ENCODE measurements at regions not wholly inside any gene's neighbourhood (a gene's known extent, or its start where the extent isn't known, plus 50 kb on each side); places are given as distances from the start of the nearest gene placed in this dataset.
"Not testable (repeated sequence)": the region's sequence is repeated elsewhere in the genome, so short reads cannot be mapped to it uniquely, and the experiment has no call there.

DNA sequence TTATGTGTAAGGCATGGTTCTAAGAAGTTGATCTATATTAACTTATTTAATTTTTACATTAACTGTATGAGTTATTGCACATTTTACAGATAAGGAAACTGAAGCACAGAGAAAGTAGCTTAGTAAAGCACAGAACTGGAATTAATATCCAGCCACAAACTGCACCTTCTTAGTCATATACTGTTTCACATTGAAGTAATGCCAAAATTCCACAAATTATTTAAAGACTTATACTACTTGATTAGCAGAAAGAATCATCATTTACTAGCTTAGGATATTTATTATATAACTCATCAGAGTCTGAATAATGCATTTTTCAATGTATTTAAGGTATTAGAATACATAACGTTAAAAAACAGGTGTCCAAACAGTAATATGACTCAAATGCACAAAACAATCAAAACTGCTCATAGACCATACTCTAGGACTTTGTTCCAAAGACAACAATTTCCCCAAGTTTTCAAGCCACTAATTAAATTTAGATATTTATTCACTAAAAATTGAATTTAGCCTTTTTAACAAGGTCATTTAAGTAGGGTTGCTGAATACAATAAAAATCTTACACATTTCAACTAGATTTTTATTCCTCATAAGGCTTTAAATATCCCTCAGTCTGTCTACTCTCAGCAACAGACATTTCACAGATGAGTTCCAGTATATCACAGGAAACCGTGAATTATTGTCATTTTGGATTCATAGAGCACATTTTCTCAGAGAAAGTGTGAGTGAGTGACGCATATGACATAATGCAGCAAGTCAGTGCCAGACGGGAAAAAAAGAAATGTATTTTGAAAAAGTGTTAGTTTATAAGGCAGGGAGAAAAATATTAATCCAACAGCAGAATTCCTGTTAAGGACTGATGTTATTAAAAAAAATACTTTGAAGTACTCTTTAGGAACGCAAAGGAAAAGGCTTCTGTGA, 782.5 kb downstream of the TMTC2 start:
- no peak for DNase-seq (ENCODE audit: low read depth)

DNA sequence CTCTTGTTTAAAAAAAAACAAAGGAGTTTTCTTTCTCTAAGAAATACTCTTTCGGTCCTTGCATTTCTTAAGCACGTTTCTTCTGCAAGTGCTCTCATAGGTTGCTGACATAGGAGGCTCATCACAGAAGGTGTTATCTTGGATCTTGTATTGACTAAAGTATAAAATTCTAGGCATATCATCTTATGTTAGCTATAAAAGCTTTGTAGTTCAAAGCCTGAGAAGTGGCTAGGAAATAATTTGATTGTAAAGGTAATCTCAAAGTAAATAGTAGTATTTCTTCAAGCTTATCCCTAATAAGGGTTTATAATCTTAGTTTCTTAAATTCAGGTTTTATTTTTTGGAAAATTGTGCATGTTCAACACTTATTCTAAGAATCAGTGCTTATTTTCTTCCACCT, 778.9 kb downstream of the TMTC2 start:
- no peak for DNase-seq (ENCODE audit: low read depth)

DNA sequence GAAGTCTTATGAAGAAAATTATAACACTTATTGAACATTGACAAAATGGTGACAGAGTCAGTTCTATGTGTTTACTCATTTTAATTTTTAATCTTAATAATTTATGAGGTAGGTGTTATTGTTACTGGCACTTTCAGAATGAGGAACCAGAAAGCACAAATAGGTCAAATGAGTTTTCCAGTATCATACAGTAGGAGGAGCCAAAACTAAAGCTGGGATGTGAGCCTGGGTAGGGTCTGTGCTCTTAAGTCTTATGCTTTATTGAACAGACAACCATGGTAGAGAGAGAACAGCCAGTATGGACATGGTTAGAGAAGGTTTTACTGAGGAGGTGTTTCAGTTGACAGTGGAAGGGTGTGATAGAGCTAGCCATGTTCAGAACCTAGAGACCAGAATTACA, 775.7 kb downstream of the TMTC2 start:
- no peak for DNase-seq (ENCODE audit: low read depth)

GRCh38 chr12:83461336-83461935, 774.7 kb downstream of the TMTC2 start:
- DNase-seq (ENCODE audit: low read depth), result no peak

- DNase-seq (ENCODE audit: low read depth), result no peak
Observed at GRCh38 chr12:83451189-83451588, 764.5 kb downstream of the TMTC2 start.

DNA sequence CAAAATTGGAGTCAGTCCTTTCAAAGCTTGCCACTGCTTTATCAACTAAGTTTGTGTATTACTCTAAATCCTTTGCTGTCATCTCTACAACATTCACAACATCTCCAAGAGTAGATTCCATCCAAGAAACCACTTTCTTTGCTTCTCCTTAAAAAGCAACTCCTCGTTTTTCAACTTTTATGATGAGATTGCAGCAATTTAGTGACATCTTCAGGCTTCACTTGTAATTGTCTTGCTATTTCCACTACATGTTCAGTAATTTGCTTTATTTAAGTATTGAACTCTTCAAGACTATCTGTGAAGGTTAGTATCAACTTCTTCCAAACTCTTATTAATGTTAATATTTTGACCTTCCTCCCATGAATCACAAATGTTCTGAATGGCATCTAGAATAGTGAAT, 747.9 kb downstream of the TMTC2 start:
- no peak for DNase-seq (ENCODE audit: low read depth)

DNA sequence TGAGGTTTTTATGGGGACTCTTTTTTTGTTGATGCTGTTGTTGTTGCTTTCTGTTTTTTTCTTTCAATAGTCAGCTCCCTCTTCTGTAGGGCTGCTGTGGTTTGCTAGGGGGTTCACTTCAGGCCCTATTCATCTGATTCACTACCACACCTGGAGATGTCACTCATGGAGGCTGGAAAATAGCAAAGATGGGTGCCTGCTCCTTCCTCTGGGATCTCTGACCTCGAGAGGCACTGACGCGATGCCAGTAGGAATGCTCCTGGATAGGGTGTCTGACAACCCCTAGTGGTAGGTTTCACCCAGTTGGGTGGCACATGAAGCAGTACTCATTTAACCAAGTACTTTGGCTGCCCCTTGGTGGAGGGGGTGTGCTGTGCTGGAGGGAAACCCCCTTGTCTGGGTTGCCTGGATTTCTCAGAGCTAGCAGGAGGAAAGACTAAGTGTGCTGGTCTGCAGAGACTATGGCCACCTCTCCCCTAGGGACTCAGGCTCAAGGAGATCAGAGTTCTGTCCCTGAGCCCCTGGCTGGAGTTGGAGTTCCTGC, 745.5 kb downstream of the TMTC2 start:
- DNase-seq (ENCODE audit: low read depth), result no peak

- DNase-seq (ENCODE audit: low read depth), result not testable (repeated sequence)
Observed at GRCh38 chr12:83427586-83428136, 741.0 kb downstream of the TMTC2 start.

DNA sequence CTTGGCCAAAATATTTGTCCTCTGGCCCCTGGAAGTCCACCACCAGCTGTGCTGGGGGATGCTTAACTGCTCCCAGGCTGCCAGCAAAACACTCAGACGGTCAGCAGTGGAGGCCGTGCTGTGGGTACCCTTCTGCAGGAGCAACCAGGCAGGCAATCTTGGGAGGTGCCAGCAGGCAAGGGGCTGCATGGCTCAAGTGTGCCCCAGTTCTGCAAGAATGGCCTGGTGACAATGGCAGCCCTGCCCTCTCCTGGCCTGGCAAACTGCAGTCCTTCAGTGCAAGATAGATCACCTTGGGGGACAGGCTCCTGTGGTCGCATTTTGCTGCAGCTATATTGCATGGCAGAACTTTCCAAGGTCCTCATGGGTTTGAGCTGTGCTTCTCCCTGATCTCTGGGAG, 728.3 kb downstream of the TMTC2 start:
- no peak for DNase-seq (ENCODE audit: low read depth)

- no peak for DNase-seq (ENCODE audit: low read depth)
Observed at GRCh38 chr12:83408851-83409250, 722.1 kb downstream of the TMTC2 start.

GRCh38 chr12:83408146-83408545, 721.4 kb downstream of the TMTC2 start:
- no peak for DNase-seq (ENCODE audit: low read depth)

DNA sequence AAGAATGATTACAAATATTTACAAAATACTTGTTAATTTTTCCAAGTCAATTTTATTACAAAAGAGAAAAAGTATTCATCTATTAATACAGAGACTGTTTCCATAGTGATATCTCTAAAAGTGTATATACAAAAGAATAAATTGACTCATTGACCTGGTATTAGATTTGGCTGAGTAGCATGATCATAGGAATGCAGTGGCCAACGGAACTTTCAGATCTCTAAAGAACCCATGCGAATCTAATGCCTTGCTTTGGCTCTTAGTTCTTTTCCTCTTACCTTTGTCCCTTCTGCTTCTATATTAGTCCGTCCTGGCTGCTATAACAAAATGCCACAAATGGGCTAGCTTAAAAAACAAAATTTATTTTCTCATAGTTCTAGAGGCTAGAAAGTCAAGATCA, 717.8 kb downstream of the TMTC2 start:
- DNase-seq (ENCODE audit: low read depth), result no peak

- DNase-seq (ENCODE audit: low read depth), result no peak
Observed at GRCh38 chr12:83390186-83390585, 703.5 kb downstream of the TMTC2 start.

DNA sequence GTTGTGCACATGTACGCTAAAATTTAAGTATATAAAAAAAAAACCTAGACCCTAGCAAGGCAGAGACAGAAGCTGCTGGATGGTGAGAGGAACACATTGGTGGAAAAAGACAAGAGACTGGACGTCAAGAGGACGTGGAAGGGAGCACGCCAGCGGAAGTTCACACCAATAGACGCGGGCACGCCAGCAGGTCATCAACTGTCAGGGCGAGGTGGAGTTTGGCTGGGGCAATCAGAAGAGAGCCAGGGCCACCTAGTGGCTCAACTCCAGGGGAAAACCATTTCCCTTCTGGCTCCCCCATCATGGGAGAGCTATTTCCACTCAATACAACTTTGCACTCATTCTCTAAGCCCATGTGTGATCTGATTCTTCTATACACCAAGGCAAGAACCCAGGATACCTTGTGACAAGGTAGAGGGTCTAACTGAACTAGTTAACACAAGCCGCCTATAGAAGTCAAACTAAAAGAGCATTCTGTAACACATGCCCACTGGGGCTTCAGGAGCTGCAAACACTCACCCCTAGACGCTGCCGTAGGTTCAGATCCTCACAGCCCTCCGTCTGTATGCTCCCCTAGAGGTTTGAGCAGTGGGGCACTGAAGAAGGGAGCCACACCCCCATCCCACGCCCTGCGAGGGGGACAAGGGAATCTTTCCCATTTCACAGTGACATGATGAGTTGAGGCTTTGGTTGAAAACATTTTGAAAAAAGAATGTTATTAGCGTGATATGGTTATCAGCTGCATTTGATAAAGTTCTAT, 702.7 kb downstream of the TMTC2 start:
- DNase-seq (ENCODE audit: low read depth), result no peak

DNA sequence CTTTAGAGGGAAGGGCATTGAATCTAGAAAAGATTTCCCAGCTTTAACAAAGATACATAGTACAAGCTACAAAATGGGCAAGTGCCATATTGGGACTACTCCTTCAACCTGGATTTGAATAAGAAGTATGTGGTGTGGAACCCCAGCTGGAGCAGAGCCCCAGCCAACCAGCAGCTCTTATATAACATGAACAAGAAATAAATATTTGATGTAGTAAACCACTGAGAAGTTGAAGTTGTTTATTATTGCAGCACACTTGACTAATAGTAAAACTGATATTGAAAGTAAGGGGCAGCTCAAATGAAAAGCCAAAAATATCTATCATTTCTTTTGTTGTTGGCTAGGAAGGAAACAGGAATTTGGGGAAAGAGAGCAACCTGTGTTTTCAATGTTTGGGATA, 701.8 kb downstream of the TMTC2 start:
- DNase-seq (ENCODE audit: low read depth), result no peak

DNA sequence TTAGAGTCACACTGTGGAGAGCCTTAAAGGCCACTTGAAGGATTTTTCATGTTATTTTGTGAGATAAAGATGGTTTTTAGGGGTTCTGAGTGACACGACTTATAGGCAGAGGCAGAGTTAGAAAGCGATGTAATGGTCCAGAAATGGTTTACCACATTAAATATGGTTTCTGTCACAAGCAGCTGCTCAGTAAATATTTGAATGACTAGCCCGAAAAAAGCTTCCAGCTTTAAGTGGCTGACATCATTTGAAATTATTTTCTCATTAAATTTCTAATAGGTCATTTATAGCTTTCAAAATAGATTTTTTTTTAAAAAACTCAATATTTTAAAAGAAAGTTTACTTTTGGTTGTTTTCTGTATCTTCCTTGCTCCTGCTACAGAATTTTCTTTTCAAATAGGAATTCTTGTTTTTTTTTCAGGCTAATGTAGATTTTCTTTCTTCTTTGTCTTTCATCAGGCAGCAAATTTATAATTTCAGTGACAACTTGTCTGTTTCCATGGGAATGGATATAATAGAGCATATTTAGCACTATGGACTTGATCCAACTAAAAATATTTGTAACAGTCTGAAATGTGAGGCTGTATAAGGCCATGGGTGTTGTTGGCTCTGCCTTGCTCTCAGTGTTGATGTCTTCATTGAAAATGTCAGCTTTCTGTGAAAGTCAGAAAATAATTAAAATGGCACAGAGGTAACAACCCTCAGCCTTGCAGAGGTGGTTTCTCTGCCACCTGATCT, 700.0 kb downstream of the TMTC2 start:
- no peak for DNase-seq (ENCODE audit: low read depth)

DNA sequence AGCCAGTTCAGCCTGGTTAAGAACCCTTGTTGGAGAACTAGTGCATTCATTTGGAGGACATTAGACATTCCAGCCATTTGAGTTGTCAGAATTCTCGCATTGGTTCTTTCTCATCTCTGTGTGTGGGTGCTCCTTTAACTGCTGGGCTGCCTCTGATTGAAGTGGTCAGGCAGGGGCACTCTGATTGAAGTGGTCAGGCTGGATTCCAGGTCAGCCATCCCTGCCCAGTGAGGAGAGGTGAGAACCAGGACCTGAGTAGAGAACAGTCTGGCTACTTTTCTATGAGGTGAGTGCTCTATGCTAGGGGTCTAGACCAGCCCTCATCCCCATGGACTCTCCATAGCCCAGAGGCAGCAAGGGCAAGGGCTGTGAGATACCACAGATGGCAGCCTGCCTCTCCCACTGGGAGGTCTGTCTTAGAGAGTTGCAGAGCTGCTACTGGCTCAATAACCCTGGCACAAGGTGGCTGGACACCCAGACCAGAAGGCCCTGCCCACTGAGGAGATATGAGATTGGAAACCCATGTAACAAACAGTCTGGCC, 691.6 kb downstream of the TMTC2 start:
- no peak for DNase-seq (ENCODE audit: low read depth)

DNA sequence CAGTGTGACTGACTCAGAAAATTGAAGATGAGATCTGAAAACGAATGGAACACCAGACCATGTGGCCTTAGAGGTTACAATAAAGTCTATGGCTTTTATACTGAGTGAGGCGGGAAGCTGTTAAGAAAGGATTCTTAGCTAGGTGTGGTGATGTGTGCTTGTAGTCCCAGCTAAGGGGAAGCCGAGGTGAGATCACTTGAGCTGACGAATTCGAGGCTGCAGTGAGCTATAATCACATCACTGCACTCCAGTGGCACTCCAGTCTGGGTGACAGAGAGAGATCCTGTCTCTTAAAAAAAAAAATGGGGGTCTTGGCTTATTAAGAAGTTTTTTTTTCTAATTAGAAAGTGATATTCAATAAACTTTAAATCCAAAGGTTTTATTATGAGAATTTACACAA, 678.6 kb downstream of the TMTC2 start:
- DNase-seq (ENCODE audit: low read depth), result no peak

DNA sequence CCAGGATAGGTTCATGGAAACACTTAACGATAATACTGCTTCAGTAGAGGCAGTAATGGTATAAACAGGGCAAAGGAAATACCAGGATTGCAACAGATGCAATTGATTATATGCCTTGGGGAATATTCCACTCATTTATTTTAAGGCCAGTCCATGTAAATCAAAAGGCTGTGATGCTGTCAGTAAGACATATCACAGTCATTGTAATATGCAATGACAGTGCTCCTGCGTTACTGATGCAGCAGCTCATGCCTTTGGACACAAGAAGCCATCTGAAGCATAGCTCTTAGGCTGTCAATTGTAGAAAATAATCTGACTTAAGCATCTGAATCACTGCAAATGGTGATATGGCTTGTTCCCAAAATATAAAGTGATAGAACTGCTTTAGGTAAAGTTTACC, 674.8 kb downstream of the TMTC2 start:
- DNase-seq (ENCODE audit: low read depth), result no peak

GRCh38 chr12:83361071-83361470, 674.4 kb downstream of the TMTC2 start:
- no peak for DNase-seq (ENCODE audit: low read depth)

DNA sequence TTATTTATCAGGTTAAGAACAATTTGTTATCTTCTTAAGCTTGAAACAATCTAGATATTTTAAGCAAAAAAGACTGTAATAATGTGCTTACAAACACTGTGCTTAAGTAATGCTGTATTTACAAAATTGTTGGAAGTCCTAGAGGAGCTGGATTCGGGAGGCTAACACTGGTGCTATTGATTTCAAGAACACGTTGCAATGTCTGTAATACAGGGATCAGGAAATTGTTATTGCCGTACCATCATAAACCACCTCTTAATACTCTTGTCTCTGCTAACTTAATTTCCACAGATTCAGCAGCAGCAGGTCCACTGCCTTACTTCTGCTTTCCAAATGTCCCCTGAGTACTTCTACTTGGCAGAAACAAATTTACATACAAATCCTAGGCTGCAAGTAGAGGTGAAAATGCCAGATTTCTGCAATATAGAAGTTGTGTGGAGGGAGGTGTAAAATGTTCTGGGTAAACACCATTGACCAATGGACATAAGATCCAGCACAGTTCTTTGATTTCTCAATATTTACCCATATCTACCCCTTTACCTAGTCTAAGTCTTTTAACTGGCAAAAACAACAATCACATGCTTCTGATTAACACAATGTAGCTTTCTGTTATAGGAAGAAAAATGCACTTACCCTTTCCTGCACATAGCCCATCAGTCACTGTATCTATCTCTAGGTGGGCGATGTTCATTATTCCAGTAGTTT, 663.4 kb downstream of the TMTC2 start:
- DNase-seq (ENCODE audit: low read depth), result no peak

Measured in GM04503 (cell line).